ENCODE measurements at regions not wholly inside any gene's neighbourhood (a gene's known extent, or its start where the extent isn't known, plus 50 kb on each side); places are given as distances from the start of the nearest gene placed in this dataset.

DNA sequence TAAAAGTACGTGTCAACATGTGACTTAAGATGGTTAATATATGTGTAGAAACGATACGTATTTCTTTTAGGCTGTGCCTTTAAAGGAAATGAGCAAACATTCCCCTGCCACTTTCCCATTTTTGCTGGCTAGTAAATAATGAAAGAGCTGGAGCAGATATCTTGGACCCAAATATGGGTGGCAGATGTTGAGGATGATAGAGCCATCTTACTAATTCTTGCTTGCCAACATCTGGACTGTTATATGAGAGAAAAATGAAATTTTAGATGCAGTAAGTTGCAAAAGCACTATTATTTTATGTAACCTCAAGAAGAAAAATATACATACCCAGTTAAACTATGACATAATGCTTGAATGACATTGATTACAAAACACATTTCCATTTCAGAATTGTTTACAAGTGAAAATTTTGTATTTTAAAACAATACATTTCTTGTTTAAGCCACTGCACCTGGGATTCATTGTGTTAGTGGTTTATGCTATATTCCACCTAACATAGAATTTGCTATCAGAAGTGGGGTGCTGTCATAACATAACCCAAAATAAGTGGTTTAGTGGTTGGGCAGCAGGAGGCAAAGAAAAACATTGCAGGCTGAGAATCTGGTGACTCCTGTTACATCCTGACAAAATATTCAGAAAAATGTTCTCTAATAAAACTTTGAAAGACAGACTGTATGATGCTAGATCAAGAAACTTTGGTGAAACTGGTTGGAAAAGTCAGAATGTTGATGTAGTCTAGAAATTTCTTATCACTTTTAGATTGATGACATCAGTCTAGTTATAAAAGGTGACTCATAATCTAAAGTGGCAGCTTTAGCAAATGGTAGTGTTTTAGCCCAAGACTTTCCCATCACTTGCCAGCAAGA lies 305.0 kb downstream of the PTEN start:
- Histone ChIP-seq H3K4me3 (replicated peaks in 1 of 4; ENCODE audit: control extremely low read depth in 1 of 4, insufficient read depth in 1 of 4, low read depth in 3 of 4, low read length in 4 of 4) (no peak overlapping the region), H3K4me1 (ENCODE audit: control insufficient read depth, extremely low read depth, insufficient read depth, low read length) (peaks cover 2% of the 10 kb centered on the region), H3K9me3 (ENCODE audit: control insufficient read depth, insufficient read depth, low read depth, low read length) (no peaks in the 10 kb centered on the region), H3K27ac (ENCODE audit: insufficient read depth, low read length) (no peak overlapping the region), H3K4me2 (ENCODE audit: extremely low read depth, insufficient read depth, low read length) (no peak overlapping the region), H3K27me3 (ENCODE audit: control insufficient read depth, insufficient read depth, low read length) (no peaks in the 10 kb centered on the region), H3K36me3 (ENCODE audit: control insufficient read depth, insufficient read depth, low read length) (no peaks in the 10 kb centered on the region), H3K79me2 (ENCODE audit: control insufficient read depth, insufficient read depth, low read length) (no peaks in the 10 kb centered on the region), H4K20me1 (ENCODE audit: control insufficient read depth, extremely low read depth, insufficient read depth, low read length) (no peaks in the 10 kb centered on the region), H3K9ac (ENCODE audit: insufficient read depth, low read length) (no peak overlapping the region), H2AFZ (ENCODE audit: low read length) (no peak overlapping the region)
- TF ChIP-seq, protein P1, sequence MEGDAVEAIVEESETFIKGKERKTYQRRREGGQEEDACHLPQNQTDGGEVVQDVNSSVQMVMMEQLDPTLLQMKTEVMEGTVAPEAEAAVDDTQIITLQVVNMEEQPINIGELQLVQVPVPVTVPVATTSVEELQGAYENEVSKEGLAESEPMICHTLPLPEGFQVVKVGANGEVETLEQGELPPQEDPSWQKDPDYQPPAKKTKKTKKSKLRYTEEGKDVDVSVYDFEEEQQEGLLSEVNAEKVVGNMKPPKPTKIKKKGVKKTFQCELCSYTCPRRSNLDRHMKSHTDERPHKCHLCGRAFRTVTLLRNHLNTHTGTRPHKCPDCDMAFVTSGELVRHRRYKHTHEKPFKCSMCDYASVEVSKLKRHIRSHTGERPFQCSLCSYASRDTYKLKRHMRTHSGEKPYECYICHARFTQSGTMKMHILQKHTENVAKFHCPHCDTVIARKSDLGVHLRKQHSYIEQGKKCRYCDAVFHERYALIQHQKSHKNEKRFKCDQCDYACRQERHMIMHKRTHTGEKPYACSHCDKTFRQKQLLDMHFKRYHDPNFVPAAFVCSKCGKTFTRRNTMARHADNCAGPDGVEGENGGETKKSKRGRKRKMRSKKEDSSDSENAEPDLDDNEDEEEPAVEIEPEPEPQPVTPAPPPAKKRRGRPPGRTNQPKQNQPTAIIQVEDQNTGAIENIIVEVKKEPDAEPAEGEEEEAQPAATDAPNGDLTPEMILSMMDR (conservative IDR thresholded peaks at IDR 0.05 in 1 of 2, IDR thresholded peaks at IDR 0.05 in 1 of 2; ENCODE audit: low read depth in 1 of 2, low read length in 2 of 2): no peak
- peak; percentile 19 to 37 for DNase-seq (ENCODE audit: low read depth in 2 of 2)

DNA sequence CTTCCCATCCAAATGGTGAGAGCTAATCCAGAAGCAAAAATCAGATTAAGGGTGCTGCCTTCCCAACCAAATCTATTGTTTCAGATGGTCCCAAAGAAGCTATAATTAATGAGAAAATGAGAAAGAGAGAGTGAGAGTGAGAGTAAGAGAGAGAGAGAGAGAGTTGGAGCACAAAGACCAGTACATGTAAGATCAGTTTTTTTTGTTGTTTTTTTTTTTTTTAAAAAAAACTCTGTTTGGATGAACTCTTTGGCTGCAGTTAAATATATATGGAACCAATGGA lies 305.6 kb downstream of the PTEN start:
- DNase-seq (ENCODE audit: low read depth in 2 of 2): no peak
- Histone ChIP-seq H2AFZ (ENCODE audit: low read length) (no peak overlapping the region), H3K4me2 (ENCODE audit: extremely low read depth, insufficient read depth, low read length) (no peak overlapping the region), H3K4me3 (replicated peaks in 1 of 4; ENCODE audit: control extremely low read depth in 1 of 4, insufficient read depth in 1 of 4, low read depth in 3 of 4, low read length in 4 of 4) (no peak overlapping the region), H3K9ac (ENCODE audit: insufficient read depth, low read length) (no peak overlapping the region), H3K4me1 (ENCODE audit: control insufficient read depth, extremely low read depth, insufficient read depth, low read length) (peaks cover 2% of the 10 kb centered on the region), H4K20me1 (ENCODE audit: control insufficient read depth, extremely low read depth, insufficient read depth, low read length) (no peaks in the 10 kb centered on the region), H3K27me3 (ENCODE audit: control insufficient read depth, insufficient read depth, low read length) (no peaks in the 10 kb centered on the region), H3K9me3 (ENCODE audit: control insufficient read depth, insufficient read depth, low read depth, low read length) (no peaks in the 10 kb centered on the region), H3K27ac (ENCODE audit: insufficient read depth, low read length) (no peak overlapping the region), H3K36me3 (ENCODE audit: control insufficient read depth, insufficient read depth, low read length) (no peaks in the 10 kb centered on the region), H3K79me2 (ENCODE audit: control insufficient read depth, insufficient read depth, low read length) (no peaks in the 10 kb centered on the region)
- TF ChIP-seq, protein P1 (conservative IDR thresholded peaks at IDR 0.05 in 1 of 2, IDR thresholded peaks at IDR 0.05 in 1 of 2; ENCODE audit: low read depth in 1 of 2, low read length in 2 of 2): no peak

DNA sequence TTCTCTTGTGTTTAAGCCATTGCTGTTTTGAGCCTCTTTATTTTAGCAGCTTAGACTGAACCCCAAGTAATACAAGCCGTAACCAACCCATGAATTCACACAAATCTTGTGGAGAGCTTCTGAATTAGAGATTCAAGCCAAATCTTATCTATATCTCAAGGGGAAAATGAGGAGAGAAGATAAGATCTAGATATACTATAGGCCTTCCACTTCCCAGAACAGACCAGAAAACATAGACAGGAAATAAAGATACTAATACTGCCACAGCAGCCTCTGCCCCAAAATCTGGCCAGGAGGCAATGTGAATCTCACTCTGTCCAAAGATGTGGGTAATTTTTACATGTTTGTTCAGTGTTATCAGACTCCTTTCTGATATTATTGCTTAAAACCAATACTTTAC lies 307.2 kb downstream of the PTEN start:
- Histone ChIP-seq H3K27me3 (ENCODE audit: control insufficient read depth, insufficient read depth, low read length) (no peaks in the 10 kb centered on the region), H4K20me1 (ENCODE audit: control insufficient read depth, extremely low read depth, insufficient read depth, low read length) (no peaks in the 10 kb centered on the region), H2AFZ (ENCODE audit: low read length) (no peak overlapping the region), H3K4me3 (replicated peaks in 1 of 4; ENCODE audit: control extremely low read depth in 1 of 4, insufficient read depth in 1 of 4, low read depth in 3 of 4, low read length in 4 of 4) (no peak overlapping the region), H3K36me3 (ENCODE audit: control insufficient read depth, insufficient read depth, low read length) (no peaks in the 10 kb centered on the region), H3K27ac (ENCODE audit: insufficient read depth, low read length) (no peak overlapping the region), H3K9ac (ENCODE audit: insufficient read depth, low read length) (no peak overlapping the region), H3K4me2 (ENCODE audit: extremely low read depth, insufficient read depth, low read length) (no peak overlapping the region), H3K4me1 (ENCODE audit: control insufficient read depth, extremely low read depth, insufficient read depth, low read length) (peaks cover 2% of the 10 kb centered on the region), H3K9me3 (ENCODE audit: control insufficient read depth, insufficient read depth, low read depth, low read length) (no peaks in the 10 kb centered on the region), H3K79me2 (ENCODE audit: control insufficient read depth, insufficient read depth, low read length) (no peaks in the 10 kb centered on the region)
- no peak for TF ChIP-seq EZH2 (IDR thresholded peaks at IDR 0.05; ENCODE audit: low read length, missing control alignments)
- TF ChIP-seq, protein P1 (conservative IDR thresholded peaks at IDR 0.05 in 1 of 2, IDR thresholded peaks at IDR 0.05 in 1 of 2; ENCODE audit: low read depth in 1 of 2, low read length in 2 of 2): no peak
- DNase-seq (ENCODE audit: low read depth in 2 of 2): no peak
